ENCODE measurements at regions not wholly inside any gene's neighbourhood (a gene's known extent, or its start where the extent isn't known, plus 50 kb on each side); places are given as distances from the start of the nearest gene placed in this dataset.

GRCh38 chr4:71680706-71681105, 103.2 kb downstream of the GC start:
- CTCF ChIA-PET (ENCODE audit: low intra/inter-chr PET ratio): no interaction called here
- TF ChIP-seq IRF9 (tag; IDR thresholded peaks at IDR 0.05) (no peak), ZNF785 (CRISPR knock-in tag; IDR thresholded peaks at IDR 0.05) (no peak), NFXL1 (CRISPR knock-in tag; IDR thresholded peaks at IDR 0.05) (no peak), ESRRA (IDR thresholded peaks at IDR 0.05; ENCODE audit: borderline replicate concordance, low read depth) (no peak), MYNN (IDR thresholded peaks at IDR 0.05) (no peak), MYNN (CRISPR knock-in tag; IDR thresholded peaks at IDR 0.05) (no peak), ELF1 (tag; IDR thresholded peaks at IDR 0.05) (no peak), ZFP36 (IDR thresholded peaks at IDR 0.05; ENCODE audit: low read depth, low read length, partially characterized antibody) (no peak), PBX2 (CRISPR knock-in tag; IDR thresholded peaks at IDR 0.05; ENCODE audit: low read depth) (no peak), PBX2 (tag; conservative IDR thresholded peaks at IDR 0.05; ENCODE audit: low read depth) (no peak), ZNF280B (CRISPR knock-in tag; IDR thresholded peaks at IDR 0.05) (no peak), ZNF23 (CRISPR knock-in tag; IDR thresholded peaks at IDR 0.05) (no peak), ERF (CRISPR knock-in tag; IDR thresholded peaks at IDR 0.05) (no peak), ZNF274 (IDR thresholded peaks at IDR 0.05; ENCODE audit: borderline replicate concordance, low read depth, low read length) (no peak), DNMT1 (IDR thresholded peaks at IDR 0.05) (no peak), SMAD1 (IDR thresholded peaks at IDR 0.05; ENCODE audit: low read depth, low read length, partially characterized antibody) (no peak), TARDBP (IDR thresholded peaks at IDR 0.05) (no peak), KLF6 (CRISPR knock-in tag; IDR thresholded peaks at IDR 0.05; ENCODE audit: borderline replicate concordance) (no peak)

More at GRCh38 chr4:71680706-71681105, 103.2 kb downstream of the GC start:
- Histone ChIP-seq H3K79me2 (ENCODE audit: control insufficient read depth, insufficient read depth, low read length) (no peaks in the 10 kb centered on the region), H3K27ac (ENCODE audit: extremely low read depth, low read depth, low read length) (no peak overlapping the region), H3K36me3 (ENCODE audit: control insufficient read depth, insufficient read depth, low read length) (no peaks in the 10 kb centered on the region), H3K9me3 (replicated peaks; ENCODE audit: control insufficient read depth, insufficient read depth, low read depth, low read length) (no peaks in the 10 kb centered on the region), H3K27me3 (ENCODE audit: control insufficient read depth in 2 of 2, insufficient read depth in 2 of 2, low read length in 2 of 2) (no peaks in the 10 kb centered on the region), H3K9ac (ENCODE audit: insufficient read depth in 1 of 2, low read depth in 2 of 2, low read length in 2 of 2) (no peak overlapping the region), H3K4me1 (replicated peaks in 1 of 2; ENCODE audit: control insufficient read depth in 2 of 2, insufficient read depth in 2 of 2, low read length in 2 of 2) (no peaks in the 10 kb centered on the region), H3K4me2 (ENCODE audit: insufficient read depth, low read length) (no peak overlapping the region), H3K9me1 (ENCODE audit: control insufficient read depth, insufficient read depth, low read length) (no peaks in the 10 kb centered on the region), H3K4me3 (no peak overlapping the region), H2AFZ (ENCODE audit: low read depth, low read length) (no peak overlapping the region), H4K20me1 (replicated peaks; ENCODE audit: control insufficient read depth, insufficient read depth, low read length) (no peaks in the 10 kb centered on the region)
- FAIRE-seq (no peak), DNase-seq (ENCODE audit: extremely low read depth in 1 of 4, low spot score in 3 of 4) (no peak), ATAC-seq (no peak)
- WGBS (ENCODE audit: insufficient coverage, low coverage, missing lambda C conversion rate): 0% methylated on average over 1 of the region's 1 CpG
- POLR2A ChIA-PET: no interaction called here
- intact Hi-C loops (cut with micrococcal nuclease): no loop called here
- in situ Hi-C loops (cut with MboI): no loop called here
- BruUV-seq (replicated peaks): no TSS peak
